Psoas muscle (tissue), 7 donors: ENCODE measurements at regions not wholly inside any gene's neighbourhood (a gene's known extent, or its start where the extent isn't known, plus 50 kb on each side); places are given as distances from the start of the nearest gene placed in this dataset.

Experiments
- ATAC-seq, 4 donors: fragments of 200-7000 bp; cut with Tn5 transposase; one replicate each; pipeline ENCODE4 v1.9.1; 2020; ENCODE audit warnings: moderate library complexity in 3 of 4, mild to moderate bottlenecking in 2 of 4
- DNase-seq, 2 donors: peaks; one replicate each; pipeline ENCODE4 v3.0.0-alpha.2; 2020
- H3K27ac ChIP-seq: fragments of 200-600 bp; one replicate; pipeline ENCODE4 v1.8.0; 2022
- H3K27me3 ChIP-seq, 3 donors: fragments of 200-600 bp in 1 of 3; one replicate each; pipeline versions ENCODE4 v1.6.1 to v1.8.0; 2013 to 2022; ENCODE audit warnings: low read length in 2 of 3, mild to moderate bottlenecking in 2 of 3, moderate library complexity in 1 of 3; ENCODE audit not compliant: insufficient read depth in 3 of 3
- H3K36me3 ChIP-seq, 2 donors: fragments of 200-600 bp in 1 of 2; one replicate each; pipeline versions ENCODE4 v1.6.1 to v1.8.0; 2013 to 2022; ENCODE audit warnings: low read depth in 1 of 2, mild to moderate bottlenecking in 1 of 2, moderate library complexity in 1 of 2; ENCODE audit not compliant: insufficient read depth in 1 of 2
- H3K4me1 ChIP-seq: fragments of 200-600 bp; one replicate; pipeline ENCODE4 v1.8.0; 2022
- H3K4me3 ChIP-seq: fragments of 200-600 bp; one replicate; pipeline ENCODE4 v1.8.0; 2022; ENCODE audit warnings: mild to moderate bottlenecking
- H3K9me3 ChIP-seq: fragments of 200-600 bp; one replicate; pipeline ENCODE4 v1.8.0; 2022
- WGBS, 3 donors: extraction: QIAGEN DNeasy Blood & Tissue Kit; methylation state at CpG; one replicate each; pipeline versions ENCODE4 v1.1.6 to v1.1.7; 2013; 5-methylcytosine and 5-hydroxymethylcytosine counted together
- intact Hi-C, 2 donors: fragments of 100-400 bp; cut with DNase I; formaldehyde crosslinking; loops; one replicate each; pipeline versions ENCODE4 v1.11.0 to v1.14.2; 2022
- TF ChIP-seq, protein P1 (sequence below): fragments of 200-600 bp; IDR thresholded peaks from one replicate; pipeline ENCODE4 v1.8.0; 2022; ENCODE audit warnings: antibody characterized with exemption
- donor health status: healthy with polysubstance abuse.
- donor health status: DM: no; HTN: no; CAD: no; lungs with moderate emphysema.
- donor health status: Bipolar disorder and iron deficiency.
- donor health status: healthy.
- donor health status: DM: yes; HTN: yes; CAD: no.
- donor health status: DM: no; HTN: no; CAD: no.
- donor health status: DM: yes; HTN: yes; CAD: no.

DNA sequence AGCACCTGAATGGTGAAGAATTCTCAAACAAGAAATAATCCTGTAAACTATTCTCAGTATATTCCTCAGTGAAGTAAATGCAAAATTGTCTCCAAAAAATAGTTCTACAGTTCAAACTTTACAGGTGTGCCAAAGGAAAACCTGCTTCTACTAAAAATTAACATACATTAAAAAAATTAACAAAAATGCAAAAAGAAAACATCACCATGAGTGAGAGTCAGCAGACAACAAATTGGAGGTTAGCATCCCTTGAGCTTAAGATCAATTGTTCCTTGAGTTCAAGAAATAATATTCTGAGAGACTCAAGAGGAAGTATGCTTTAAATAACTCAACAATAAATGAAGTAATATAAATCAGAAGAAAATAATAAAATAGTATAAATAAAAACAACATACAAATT lies 278.4 kb upstream of the MME start:
- Histone ChIP-seq H3K27ac (no peak overlapping the region), H3K9me3 (peaks cover 9% of the 10 kb centered on the region), H3K36me3 (no peaks in the 10 kb centered on the region), H3K4me1 (no peaks in the 10 kb centered on the region), H3K4me3 (no peak overlapping the region), H3K27me3 (no peaks in the 10 kb centered on the region)
- ATAC-seq (no peak), DNase-seq (no peak)
- TF ChIP-seq, protein P1, sequence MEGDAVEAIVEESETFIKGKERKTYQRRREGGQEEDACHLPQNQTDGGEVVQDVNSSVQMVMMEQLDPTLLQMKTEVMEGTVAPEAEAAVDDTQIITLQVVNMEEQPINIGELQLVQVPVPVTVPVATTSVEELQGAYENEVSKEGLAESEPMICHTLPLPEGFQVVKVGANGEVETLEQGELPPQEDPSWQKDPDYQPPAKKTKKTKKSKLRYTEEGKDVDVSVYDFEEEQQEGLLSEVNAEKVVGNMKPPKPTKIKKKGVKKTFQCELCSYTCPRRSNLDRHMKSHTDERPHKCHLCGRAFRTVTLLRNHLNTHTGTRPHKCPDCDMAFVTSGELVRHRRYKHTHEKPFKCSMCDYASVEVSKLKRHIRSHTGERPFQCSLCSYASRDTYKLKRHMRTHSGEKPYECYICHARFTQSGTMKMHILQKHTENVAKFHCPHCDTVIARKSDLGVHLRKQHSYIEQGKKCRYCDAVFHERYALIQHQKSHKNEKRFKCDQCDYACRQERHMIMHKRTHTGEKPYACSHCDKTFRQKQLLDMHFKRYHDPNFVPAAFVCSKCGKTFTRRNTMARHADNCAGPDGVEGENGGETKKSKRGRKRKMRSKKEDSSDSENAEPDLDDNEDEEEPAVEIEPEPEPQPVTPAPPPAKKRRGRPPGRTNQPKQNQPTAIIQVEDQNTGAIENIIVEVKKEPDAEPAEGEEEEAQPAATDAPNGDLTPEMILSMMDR, result no peak
- intact Hi-C loops, result no loop called here

DNA sequence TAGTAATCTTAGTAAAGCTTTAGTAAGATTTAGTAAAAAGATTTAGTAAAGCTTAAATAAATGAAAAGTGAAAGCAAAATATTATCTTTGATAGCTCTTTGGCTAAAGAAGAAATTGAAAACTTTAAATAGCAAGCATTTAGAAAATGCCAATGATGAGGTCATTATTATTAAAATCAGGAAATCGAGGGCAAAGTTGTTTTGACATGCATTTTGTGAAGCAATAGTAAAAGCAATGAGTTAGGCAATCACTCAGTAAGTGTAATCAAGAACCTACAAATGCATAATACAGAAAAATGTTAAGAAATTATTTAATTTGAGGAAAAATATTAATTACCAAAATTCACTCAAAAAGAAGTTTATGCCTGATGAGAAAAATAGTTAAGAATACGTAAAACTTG lies 280.3 kb upstream of the MME start:
- peaks cover 9% of the 10 kb centered on the region for H3K9me3 ChIP-seq
- H3K36me3 ChIP-seq, result no peaks in the 10 kb centered on the region
- TF ChIP-seq, protein P1, result no peak
- ATAC-seq (no peak), DNase-seq (no peak)
- H3K4me3 ChIP-seq, result no peak overlapping the region
- intact Hi-C loops, result no loop called here
- no peak overlapping the region for H3K27ac ChIP-seq
- no peaks in the 10 kb centered on the region for H3K27me3 ChIP-seq
- 49 to 56% (median 51%) methylated on average over 2 of the region's 2 CpGs for WGBS, 3 donors
- no peaks in the 10 kb centered on the region for H3K4me1 ChIP-seq

DNA sequence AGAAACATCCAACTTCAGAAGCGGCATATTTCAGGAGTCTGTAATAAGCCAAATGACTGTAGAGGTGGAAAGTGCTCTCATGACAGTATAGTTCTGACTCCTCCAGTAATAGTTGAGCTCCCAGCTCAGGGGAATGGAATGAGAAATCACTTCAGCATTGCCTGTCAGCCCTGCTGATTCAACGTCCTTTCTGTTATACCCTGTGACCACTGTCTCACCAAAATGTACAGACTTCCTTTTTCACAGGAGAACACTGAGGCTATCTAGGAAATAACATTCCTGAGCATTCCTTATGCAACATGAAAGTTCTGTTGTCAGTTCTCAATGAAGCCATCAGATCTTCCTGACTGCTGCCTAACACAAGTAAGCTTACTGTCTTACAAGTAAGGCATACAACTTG lies 284.5 kb upstream of the MME start:
- ATAC-seq (peak in 3 of 4 donors; percentile 28 to 51 (median 34)), DNase-seq (no peak)
- Histone ChIP-seq H3K9me3 (no peaks in the 10 kb centered on the region), H3K27ac (no peak overlapping the region), H3K4me3 (no peak overlapping the region), H3K27me3 (no peaks in the 10 kb centered on the region), H3K4me1 (no peaks in the 10 kb centered on the region), H3K36me3 (no peaks in the 10 kb centered on the region)
- TF ChIP-seq, protein P1, result no peak
- intact Hi-C loops, result no loop called here
- WGBS, 3 donors, result 46 to 63% (median 63%) methylated on average over 2 of the region's 2 CpGs

DNA sequence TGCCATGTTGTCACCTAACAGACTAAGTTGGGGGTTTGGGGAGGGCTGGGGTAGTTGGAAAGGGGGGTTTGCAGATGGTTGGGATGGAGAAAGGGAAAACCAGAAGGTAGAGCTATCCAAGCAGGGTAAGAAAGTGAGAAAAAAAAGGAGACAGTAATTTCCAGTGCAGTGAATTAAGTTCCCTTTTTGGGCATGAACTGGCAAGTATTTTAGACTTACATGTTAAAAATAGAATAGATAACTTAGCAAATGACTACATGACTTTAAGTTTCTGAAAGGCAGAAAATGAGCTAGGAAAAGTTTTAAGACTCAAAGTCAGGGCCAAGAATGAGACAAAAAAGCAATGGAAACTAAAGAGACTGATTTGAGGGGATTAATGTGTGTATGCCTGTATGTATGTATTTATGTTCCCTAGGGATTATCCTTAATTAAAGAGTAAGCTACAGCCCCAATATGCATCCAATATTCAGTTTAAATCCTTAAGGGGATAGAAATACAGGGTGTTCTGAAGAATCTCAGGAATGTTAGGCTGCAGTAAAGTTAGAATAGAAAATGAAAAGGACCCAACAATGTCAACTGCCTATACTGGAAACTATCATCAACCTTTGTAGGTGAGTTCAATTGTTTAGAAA lies 285.2 kb upstream of the MME start:
- no peak overlapping the region for H3K27ac ChIP-seq
- intact Hi-C loops, result no loop called here

More for the DNA sequence above, 285.2 kb upstream of the MME start:
- DNase-seq, result no peak
- Histone ChIP-seq H3K4me3 (no peak overlapping the region), H3K27me3 (no peaks in the 10 kb centered on the region), H3K36me3 (no peaks in the 10 kb centered on the region), H3K4me1 (no peaks in the 10 kb centered on the region), H3K9me3 (no peaks in the 10 kb centered on the region)
- TF ChIP-seq, protein P1, result no peak
- ATAC-seq, result no peak
